ENCODE measurements at regions not wholly inside any gene's neighbourhood (a gene's known extent, or its start where the extent isn't known, plus 50 kb on each side); places are given as distances from the start of the nearest gene placed in this dataset.

DNA sequence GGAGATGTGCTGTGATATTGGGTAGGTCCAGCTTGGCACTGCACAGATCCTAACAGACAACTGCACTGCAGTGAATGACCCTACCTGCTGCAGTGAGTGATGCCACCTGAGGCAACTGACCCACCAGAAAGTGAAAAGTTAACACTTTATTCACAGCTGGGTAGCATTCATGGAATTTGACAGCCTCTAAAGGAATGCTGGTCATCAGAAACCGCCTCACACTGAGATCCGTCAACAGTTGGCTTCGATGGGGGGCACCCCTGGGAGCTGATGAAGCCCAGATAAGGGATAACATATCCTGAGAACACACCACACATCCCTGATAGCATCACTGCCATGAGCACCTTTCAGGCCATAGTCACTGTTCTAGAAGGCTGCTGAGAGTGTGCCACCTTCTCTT, 272.4 kb upstream of the CRY1 start:
- TF ChIP-seq OSR1 (CRISPR knock-in tag; IDR thresholded peaks at IDR 0.05) (no peak), PPARA (CRISPR knock-in tag; IDR thresholded peaks at IDR 0.05; ENCODE audit: borderline replicate concordance) (no peak), ZFP3 (CRISPR knock-in tag; IDR thresholded peaks at IDR 0.05) (no peak), ISL1 (CRISPR knock-in tag; IDR thresholded peaks at IDR 0.05) (no peak), ARNTL (CRISPR knock-in tag; IDR thresholded peaks at IDR 0.05; ENCODE audit: borderline replicate concordance, low read depth) (no peak), ZFP30 (CRISPR knock-in tag; IDR thresholded peaks at IDR 0.05) (no peak), ZNF565 (CRISPR knock-in tag; conservative IDR thresholded peaks at IDR 0.05; ENCODE audit: low read depth) (no peak), GLIS3 (CRISPR knock-in tag; IDR thresholded peaks at IDR 0.05) (no peak), ZNF8 (CRISPR knock-in tag; IDR thresholded peaks at IDR 0.05) (no peak), RARB (CRISPR knock-in tag; IDR thresholded peaks at IDR 0.05) (no peak)
- TF ChIP-seq, protein P1, sequence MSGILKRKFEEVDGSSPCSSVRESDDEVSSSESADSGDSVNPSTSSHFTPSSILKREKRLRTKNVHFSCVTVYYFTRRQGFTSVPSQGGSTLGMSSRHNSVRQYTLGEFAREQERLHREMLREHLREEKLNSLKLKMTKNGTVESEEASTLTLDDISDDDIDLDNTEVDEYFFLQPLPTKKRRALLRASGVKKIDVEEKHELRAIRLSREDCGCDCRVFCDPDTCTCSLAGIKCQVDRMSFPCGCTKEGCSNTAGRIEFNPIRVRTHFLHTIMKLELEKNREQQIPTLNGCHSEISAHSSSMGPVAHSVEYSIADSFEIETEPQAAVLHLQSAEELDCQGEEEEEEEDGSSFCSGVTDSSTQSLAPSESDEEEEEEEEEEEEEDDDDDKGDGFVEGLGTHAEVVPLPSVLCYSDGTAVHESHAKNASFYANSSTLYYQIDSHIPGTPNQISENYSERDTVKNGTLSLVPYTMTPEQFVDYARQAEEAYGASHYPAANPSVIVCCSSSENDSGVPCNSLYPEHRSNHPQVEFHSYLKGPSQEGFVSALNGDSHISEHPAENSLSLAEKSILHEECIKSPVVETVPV (CRISPR knock-in tag; IDR thresholded peaks at IDR 0.05) = no peak
- TF ChIP-seq, protein P2, sequence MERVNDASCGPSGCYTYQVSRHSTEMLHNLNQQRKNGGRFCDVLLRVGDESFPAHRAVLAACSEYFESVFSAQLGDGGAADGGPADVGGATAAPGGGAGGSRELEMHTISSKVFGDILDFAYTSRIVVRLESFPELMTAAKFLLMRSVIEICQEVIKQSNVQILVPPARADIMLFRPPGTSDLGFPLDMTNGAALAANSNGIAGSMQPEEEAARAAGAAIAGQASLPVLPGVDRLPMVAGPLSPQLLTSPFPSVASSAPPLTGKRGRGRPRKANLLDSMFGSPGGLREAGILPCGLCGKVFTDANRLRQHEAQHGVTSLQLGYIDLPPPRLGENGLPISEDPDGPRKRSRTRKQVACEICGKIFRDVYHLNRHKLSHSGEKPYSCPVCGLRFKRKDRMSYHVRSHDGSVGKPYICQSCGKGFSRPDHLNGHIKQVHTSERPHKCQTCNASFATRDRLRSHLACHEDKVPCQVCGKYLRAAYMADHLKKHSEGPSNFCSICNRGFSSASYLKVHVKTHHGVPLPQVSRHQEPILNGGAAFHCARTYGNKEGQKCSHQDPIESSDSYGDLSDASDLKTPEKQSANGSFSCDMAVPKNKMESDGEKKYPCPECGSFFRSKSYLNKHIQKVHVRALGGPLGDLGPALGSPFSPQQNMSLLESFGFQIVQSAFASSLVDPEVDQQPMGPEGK (CRISPR knock-in tag; IDR thresholded peaks at IDR 0.05; ENCODE audit: borderline replicate concordance) = no peak
- TF ChIP-seq, protein P3, sequence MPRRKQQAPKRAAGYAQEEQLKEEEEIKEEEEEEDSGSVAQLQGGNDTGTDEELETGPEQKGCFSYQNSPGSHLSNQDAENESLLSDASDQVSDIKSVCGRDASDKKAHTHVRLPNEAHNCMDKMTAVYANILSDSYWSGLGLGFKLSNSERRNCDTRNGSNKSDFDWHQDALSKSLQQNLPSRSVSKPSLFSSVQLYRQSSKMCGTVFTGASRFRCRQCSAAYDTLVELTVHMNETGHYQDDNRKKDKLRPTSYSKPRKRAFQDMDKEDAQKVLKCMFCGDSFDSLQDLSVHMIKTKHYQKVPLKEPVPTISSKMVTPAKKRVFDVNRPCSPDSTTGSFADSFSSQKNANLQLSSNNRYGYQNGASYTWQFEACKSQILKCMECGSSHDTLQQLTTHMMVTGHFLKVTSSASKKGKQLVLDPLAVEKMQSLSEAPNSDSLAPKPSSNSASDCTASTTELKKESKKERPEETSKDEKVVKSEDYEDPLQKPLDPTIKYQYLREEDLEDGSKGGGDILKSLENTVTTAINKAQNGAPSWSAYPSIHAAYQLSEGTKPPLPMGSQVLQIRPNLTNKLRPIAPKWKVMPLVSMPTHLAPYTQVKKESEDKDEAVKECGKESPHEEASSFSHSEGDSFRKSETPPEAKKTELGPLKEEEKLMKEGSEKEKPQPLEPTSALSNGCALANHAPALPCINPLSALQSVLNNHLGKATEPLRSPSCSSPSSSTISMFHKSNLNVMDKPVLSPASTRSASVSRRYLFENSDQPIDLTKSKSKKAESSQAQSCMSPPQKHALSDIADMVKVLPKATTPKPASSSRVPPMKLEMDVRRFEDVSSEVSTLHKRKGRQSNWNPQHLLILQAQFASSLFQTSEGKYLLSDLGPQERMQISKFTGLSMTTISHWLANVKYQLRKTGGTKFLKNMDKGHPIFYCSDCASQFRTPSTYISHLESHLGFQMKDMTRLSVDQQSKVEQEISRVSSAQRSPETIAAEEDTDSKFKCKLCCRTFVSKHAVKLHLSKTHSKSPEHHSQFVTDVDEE (CRISPR knock-in tag; IDR thresholded peaks at IDR 0.05) = no peak
